GM19025 (cell line): ENCODE measurements at regions not wholly inside any gene's neighbourhood (a gene's known extent, or its start where the extent isn't known, plus 50 kb on each side); places are given as distances from the start of the nearest gene placed in this dataset.

Experiments
- ATAC-seq: cut with Tn5 transposase; IDR thresholded peaks from one replicate; pipeline ENCODE4 v1.9.1; 2021; ENCODE audit warnings: mild to moderate bottlenecking, low read depth, moderate library complexity; ENCODE audit not compliant: unreplicated experiment

- ATAC-seq = no peak
Measured at GRCh38 chr10:10477844-10478243, 539.8 kb upstream of the CELF2 start.

GRCh38 chr10:10479465-10479864 lies 538.2 kb upstream of the CELF2 start:
- ATAC-seq = no peak

GRCh38 chr10:10482613-10483012 lies 535.1 kb upstream of the CELF2 start:
- ATAC-seq = no peak

- ATAC-seq = no peak
Measured at GRCh38 chr10:10489076-10489475, 528.6 kb upstream of the CELF2 start.

GRCh38 chr10:10489805-10490571 lies 527.7 kb upstream of the CELF2 start:
- no peak for ATAC-seq

GRCh38 chr10:10490581-10490980 lies 527.1 kb upstream of the CELF2 start:
- ATAC-seq = no peak

GRCh38 chr10:10492420-10492819 lies 525.3 kb upstream of the CELF2 start:
- ATAC-seq = no peak

- ATAC-seq = no peak
Measured at GRCh38 chr10:10493833-10494232, 523.8 kb upstream of the CELF2 start.

- no peak for ATAC-seq
Measured at GRCh38 chr10:10497245-10497644, 520.4 kb upstream of the CELF2 start.

- no peak for ATAC-seq
Measured at GRCh38 chr10:10498781-10499180, 518.9 kb upstream of the CELF2 start.

GRCh38 chr10:10499839-10500238 lies 517.8 kb upstream of the CELF2 start:
- ATAC-seq = no peak

GRCh38 chr10:10500937-10501336 lies 516.7 kb upstream of the CELF2 start:
- no peak for ATAC-seq

- ATAC-seq = no peak
Measured at GRCh38 chr10:10503772-10504171, 513.9 kb upstream of the CELF2 start.

GRCh38 chr10:10508211-10508610 lies 509.5 kb upstream of the CELF2 start:
- ATAC-seq = no peak

GRCh38 chr10:10510179-10510578 lies 507.5 kb upstream of the CELF2 start:
- ATAC-seq = no peak

GRCh38 chr10:10513067-10513466 lies 504.6 kb upstream of the CELF2 start:
- ATAC-seq = no peak

- ATAC-seq = no peak
Measured at GRCh38 chr10:10513898-10514297, 503.8 kb upstream of the CELF2 start.

GRCh38 chr10:10514797-10515196 lies 502.9 kb upstream of the CELF2 start:
- no peak for ATAC-seq

- no peak for ATAC-seq
Measured at GRCh38 chr10:10515479-10516204, 502.0 kb upstream of the CELF2 start.

GRCh38 chr10:10516346-10517130 lies 501.1 kb upstream of the CELF2 start:
- no peak for ATAC-seq

- no peak for ATAC-seq
Measured at GRCh38 chr10:10517866-10518265, 499.8 kb upstream of the CELF2 start.
